Stomach (tissue), 8 donors: ENCODE measurements at regions not wholly inside any gene's neighbourhood (a gene's known extent, or its start where the extent isn't known, plus 50 kb on each side); places are given as distances from the start of the nearest gene placed in this dataset.

Experiments
- DNase-seq, 2 donors: peaks; one replicate each; pipeline versions ENCODE4 v3.0.0 to v3.0.0-alpha.2; 2013 to 2019
- H3K27ac ChIP-seq, 5 donors: fragments of 200-600 bp in 4 of 5; sonication (generic) in 4 of 5; one replicate each; pipeline ENCODE4 v1.5.1; 2013 to 2019; ENCODE audit warnings: mild to moderate bottlenecking in 1 of 5, moderate library complexity in 1 of 5
- H3K27me3 ChIP-seq, 3 donors: fragments of 200-600 bp; sonication (generic); one replicate each; pipeline ENCODE4 v1.5.1; 2017 to 2019; ENCODE audit warnings: mixed run types in 1 of 3
- H3K36me3 ChIP-seq, 4 donors: fragments of 200-600 bp; sonication (generic); 1 replicate in 3 of 4; 2 replicates in 1 of 4; pipeline ENCODE4 v1.5.1; 2016 to 2019
- H3K4me1 ChIP-seq, 4 donors: fragments of 200-600 bp; sonication (generic); one replicate each; pipeline ENCODE4 v1.5.1; 2016 to 2019
- H3K4me3 ChIP-seq, 4 donors: fragments of 200-600 bp; sonication (generic) in 3 of 4; one replicate each; pipeline ENCODE4 v1.5.1; 2016 to 2019; ENCODE audit warnings: mild to moderate bottlenecking in 1 of 4
- H3K9me3 ChIP-seq, 4 donors: fragments of 200-600 bp; sonication (generic); one replicate each; pipeline ENCODE4 v1.5.1; 2016 to 2019
- EP300 ChIP-seq: sonication (generic); formaldehyde crosslinking; IDR thresholded peaks from one replicate; pipeline ENCODE4 v1.6.1; 2017; ENCODE audit warnings: antibody characterized with exemption
- POLR2A ChIP-seq, 4 donors: fragments of 450-650 bp; IDR thresholded peaks; one replicate each; pipeline ENCODE4 v1.6.1; 2016; ENCODE audit warnings: antibody characterized with exemption in 4 of 4, control low read depth in 2 of 4, mild to moderate bottlenecking in 1 of 4, moderate library complexity in 1 of 4
- POLR2AphosphoS5 ChIP-seq, 3 donors: sonication (generic); formaldehyde crosslinking; IDR thresholded peaks; one replicate each; pipeline ENCODE4 v1.6.1; 2016; ENCODE audit warnings: antibody characterized with exemption in 3 of 3
- WGBS, 5 donors: extraction: QIAGEN DNeasy Blood & Tissue Kit in 3 of 5; methylation state at CpG; one replicate each; pipeline versions ENCODE4 v1.1.5 to v1.1.7; 2013 to 2018; 5-methylcytosine and 5-hydroxymethylcytosine counted together
- intact Hi-C: fragments of 100-400 bp; cut with DNase I; formaldehyde crosslinking; loops from one replicate; pipeline ENCODE4 v1.15.1; 2023; ENCODE audit warnings: low total_unique reads
- TF ChIP-seq, protein P1 (sequence below), 7 experiments: fragments of 450-650 bp in 4 of 7; fragments of 200-600 bp in 3 of 7; sonication (generic) in 3 of 7; IDR thresholded peaks; one replicate each; pipeline ENCODE4 v1.5.1; 2016 to 2019; ENCODE audit warnings: antibody characterized with exemption in 7 of 7, control low read depth in 2 of 7, mild to moderate bottlenecking in 1 of 7
- donor health status: healthy with polysubstance abuse.
- donor health status: Bipolar disorder and iron deficiency.
- donor health status: healthy.

- H3K27me3 ChIP-seq, result no peaks in the 10 kb centered on the region
- 61 to 74% (median 67%) methylated on average over 3 of the region's 3 CpGs for WGBS, 5 donors
- H3K4me3 ChIP-seq, result no peak overlapping the region
- H3K27ac ChIP-seq, result no peak overlapping the region
- H3K9me3 ChIP-seq, result peaks cover 0 to 16% (median 6%) of the 10 kb centered on the region in 4 donors
- DNase-seq, result no peak
- TF ChIP-seq EP300 (no peak), POLR2AphosphoS5 (IDR thresholded peaks at IDR 0.05) (no peak), POLR2A (IDR thresholded peaks at IDR 0.05) (no peak)
- TF ChIP-seq, protein P1, sequence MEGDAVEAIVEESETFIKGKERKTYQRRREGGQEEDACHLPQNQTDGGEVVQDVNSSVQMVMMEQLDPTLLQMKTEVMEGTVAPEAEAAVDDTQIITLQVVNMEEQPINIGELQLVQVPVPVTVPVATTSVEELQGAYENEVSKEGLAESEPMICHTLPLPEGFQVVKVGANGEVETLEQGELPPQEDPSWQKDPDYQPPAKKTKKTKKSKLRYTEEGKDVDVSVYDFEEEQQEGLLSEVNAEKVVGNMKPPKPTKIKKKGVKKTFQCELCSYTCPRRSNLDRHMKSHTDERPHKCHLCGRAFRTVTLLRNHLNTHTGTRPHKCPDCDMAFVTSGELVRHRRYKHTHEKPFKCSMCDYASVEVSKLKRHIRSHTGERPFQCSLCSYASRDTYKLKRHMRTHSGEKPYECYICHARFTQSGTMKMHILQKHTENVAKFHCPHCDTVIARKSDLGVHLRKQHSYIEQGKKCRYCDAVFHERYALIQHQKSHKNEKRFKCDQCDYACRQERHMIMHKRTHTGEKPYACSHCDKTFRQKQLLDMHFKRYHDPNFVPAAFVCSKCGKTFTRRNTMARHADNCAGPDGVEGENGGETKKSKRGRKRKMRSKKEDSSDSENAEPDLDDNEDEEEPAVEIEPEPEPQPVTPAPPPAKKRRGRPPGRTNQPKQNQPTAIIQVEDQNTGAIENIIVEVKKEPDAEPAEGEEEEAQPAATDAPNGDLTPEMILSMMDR (IDR thresholded peaks at IDR 0.05), result no peak
- no peaks in the 10 kb centered on the region for H3K36me3 ChIP-seq
- no peaks in the 10 kb centered on the region for H3K4me1 ChIP-seq
- intact Hi-C loops, result no loop called here
Observed at GRCh38 chr10:20417791-20418190, 479.3 kb downstream of the NEBL start.

- WGBS, 5 donors, result 77 to 88% (median 80%) methylated on average over 2 of the region's 2 CpGs
- peaks cover 0 to 12% (median 4%) of the 10 kb centered on the region in 4 donors for H3K9me3 ChIP-seq
Observed at GRCh38 chr10:20415684-20416083, 481.4 kb downstream of the NEBL start.

GRCh38 chr10:20407357-20407756 lies 489.8 kb downstream of the NEBL start:
- intact Hi-C loops, result no loop called here
- Histone ChIP-seq H3K27me3 (no peaks in the 10 kb centered on the region), H3K36me3 (no peaks in the 10 kb centered on the region), H3K9me3 (no peaks in the 10 kb centered on the region), H3K27ac (no peak overlapping the region), H3K4me3 (no peak overlapping the region), H3K4me1 (peaks cover 0 to 8% (median 0%) of the 10 kb centered on the region in 4 donors)
- TF ChIP-seq, protein P1 (IDR thresholded peaks at IDR 0.05), result no peak
- TF ChIP-seq POLR2AphosphoS5 (IDR thresholded peaks at IDR 0.05) (no peak), POLR2A (IDR thresholded peaks at IDR 0.05) (no peak), EP300 (no peak)
- DNase-seq, result no peak

More at GRCh38 chr10:20415684-20416083, 481.4 kb downstream of the NEBL start:
- DNase-seq, result no peak
- Histone ChIP-seq H3K27ac (no peak overlapping the region), H3K4me3 (no peak overlapping the region), H3K27me3 (no peaks in the 10 kb centered on the region), H3K4me1 (no peaks in the 10 kb centered on the region), H3K36me3 (no peaks in the 10 kb centered on the region)
- intact Hi-C loops, result no loop called here
- TF ChIP-seq POLR2A (IDR thresholded peaks at IDR 0.05) (no peak), POLR2AphosphoS5 (IDR thresholded peaks at IDR 0.05) (no peak), EP300 (no peak)
- TF ChIP-seq, protein P1 (IDR thresholded peaks at IDR 0.05), result no peak

DNA sequence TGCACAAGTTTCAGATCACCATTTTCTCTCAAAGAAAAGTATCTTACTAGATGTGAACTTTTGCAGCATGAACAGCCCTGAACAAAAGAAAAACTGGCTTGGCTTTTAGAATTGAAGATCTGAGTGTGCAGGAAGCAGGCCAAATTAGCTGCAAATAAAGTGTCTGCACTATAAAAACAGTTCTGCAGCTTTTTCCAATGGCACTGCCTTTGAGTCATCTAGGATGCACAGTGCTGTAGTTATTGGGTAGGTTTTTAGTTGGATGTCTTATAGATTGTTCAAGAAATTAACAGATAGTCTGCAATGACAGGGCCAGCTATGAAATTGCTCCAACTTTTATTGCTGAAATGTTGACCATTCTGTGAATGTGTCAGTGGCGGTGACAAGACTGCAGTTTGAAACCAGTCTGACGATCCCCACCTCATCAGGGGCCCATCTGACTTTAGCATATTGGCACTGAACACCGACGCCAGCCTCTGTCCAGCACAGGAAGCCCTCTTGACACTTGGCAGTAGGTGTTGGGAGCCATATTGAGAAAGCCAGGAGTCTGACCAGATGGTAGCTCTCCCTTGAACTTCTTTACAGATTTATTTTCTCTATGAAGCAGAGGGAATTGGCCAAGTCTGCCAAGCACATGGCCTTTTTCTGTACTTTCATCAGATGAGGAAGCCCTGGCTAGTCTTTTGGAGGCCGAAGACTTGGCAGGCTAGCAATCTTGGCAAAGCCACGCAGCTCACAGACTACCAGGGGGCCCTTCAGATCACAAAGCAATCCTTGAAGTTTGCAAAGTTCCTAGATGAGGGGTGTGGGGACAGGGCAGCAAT lies 490.6 kb downstream of the NEBL start:
- H3K27me3 ChIP-seq, result no peaks in the 10 kb centered on the region
- no peak for TF ChIP-seq POLR2AphosphoS5 (IDR thresholded peaks at IDR 0.05)
- TF ChIP-seq, protein P1 (IDR thresholded peaks at IDR 0.05), result no peak
- TF ChIP-seq EP300, result no peak
- no peak for TF ChIP-seq POLR2A (IDR thresholded peaks at IDR 0.05)
- H3K4me3 ChIP-seq, result no peak overlapping the region
- 50 to 76% (median 74%) methylated on average over 4 to 6 of the region's 6 CpGs for WGBS, 5 donors
- H3K36me3 ChIP-seq, result no peaks in the 10 kb centered on the region
- intact Hi-C loops, result no loop called here
- H3K9me3 ChIP-seq, result no peaks in the 10 kb centered on the region
- H3K27ac ChIP-seq, result peak overlapping the region in 1 of 5 donors; percentile 5
- peaks cover 0 to 8% (median 0%) of the 10 kb centered on the region in 4 donors for H3K4me1 ChIP-seq
- DNase-seq, result peak in 1 of 2 donors; percentile 20
